ENCODE measurements at regions not wholly inside any gene's neighbourhood (a gene's known extent, or its start where the extent isn't known, plus 50 kb on each side); places are given as distances from the start of the nearest gene placed in this dataset.

DNA sequence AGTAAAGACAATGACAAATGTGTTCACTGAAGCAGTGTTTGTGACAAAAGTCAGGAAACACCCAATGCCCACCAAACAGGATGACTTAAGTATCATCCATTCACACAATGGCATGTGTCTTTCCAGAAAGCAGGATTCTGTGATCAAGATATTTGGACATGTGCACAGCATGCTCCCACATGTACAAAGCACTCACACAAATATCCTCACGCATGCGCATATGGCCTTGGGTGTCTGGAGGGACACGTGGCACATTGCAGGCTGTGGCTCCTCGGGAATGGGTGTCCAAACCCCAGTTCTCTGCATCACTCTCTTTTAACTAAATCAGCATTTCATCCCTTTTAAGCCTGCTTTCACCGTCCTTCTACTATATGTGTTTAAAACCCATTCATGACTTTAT is 130.5 kb downstream of the KLF13 start:
- DNase-seq = no peak
- no peaks in the 10 kb centered on the region for H3K4me1 Mint-ChIP-seq (ENCODE audit: low read depth, unreplicated experiment)
- H3K27me3 Mint-ChIP-seq (ENCODE audit: unreplicated experiment) = no peaks in the 10 kb centered on the region
- intact Hi-C loops (cut with micrococcal nuclease; ENCODE audit: unreplicated experiment) = no loop called here
- no TSS peak for BruUV-seq (replicated peaks)
- H3K27ac Mint-ChIP-seq (ENCODE audit: unreplicated experiment) = no peak overlapping the region
- TF ChIP-seq, protein P1, sequence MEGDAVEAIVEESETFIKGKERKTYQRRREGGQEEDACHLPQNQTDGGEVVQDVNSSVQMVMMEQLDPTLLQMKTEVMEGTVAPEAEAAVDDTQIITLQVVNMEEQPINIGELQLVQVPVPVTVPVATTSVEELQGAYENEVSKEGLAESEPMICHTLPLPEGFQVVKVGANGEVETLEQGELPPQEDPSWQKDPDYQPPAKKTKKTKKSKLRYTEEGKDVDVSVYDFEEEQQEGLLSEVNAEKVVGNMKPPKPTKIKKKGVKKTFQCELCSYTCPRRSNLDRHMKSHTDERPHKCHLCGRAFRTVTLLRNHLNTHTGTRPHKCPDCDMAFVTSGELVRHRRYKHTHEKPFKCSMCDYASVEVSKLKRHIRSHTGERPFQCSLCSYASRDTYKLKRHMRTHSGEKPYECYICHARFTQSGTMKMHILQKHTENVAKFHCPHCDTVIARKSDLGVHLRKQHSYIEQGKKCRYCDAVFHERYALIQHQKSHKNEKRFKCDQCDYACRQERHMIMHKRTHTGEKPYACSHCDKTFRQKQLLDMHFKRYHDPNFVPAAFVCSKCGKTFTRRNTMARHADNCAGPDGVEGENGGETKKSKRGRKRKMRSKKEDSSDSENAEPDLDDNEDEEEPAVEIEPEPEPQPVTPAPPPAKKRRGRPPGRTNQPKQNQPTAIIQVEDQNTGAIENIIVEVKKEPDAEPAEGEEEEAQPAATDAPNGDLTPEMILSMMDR (IDR thresholded peaks at IDR 0.05; ENCODE audit: unreplicated experiment) = no peak
- CTCF ChIA-PET = no interaction called here
- no peaks in the 10 kb centered on the region for H3K9me3 Mint-ChIP-seq (ENCODE audit: low read depth, unreplicated experiment)
- no peak overlapping the region for H3K4me3 Mint-ChIP-seq (ENCODE audit: low read depth, unreplicated experiment)
- H3K36me3 Mint-ChIP-seq (ENCODE audit: insufficient read depth, unreplicated experiment) = no peaks in the 10 kb centered on the region

DNA sequence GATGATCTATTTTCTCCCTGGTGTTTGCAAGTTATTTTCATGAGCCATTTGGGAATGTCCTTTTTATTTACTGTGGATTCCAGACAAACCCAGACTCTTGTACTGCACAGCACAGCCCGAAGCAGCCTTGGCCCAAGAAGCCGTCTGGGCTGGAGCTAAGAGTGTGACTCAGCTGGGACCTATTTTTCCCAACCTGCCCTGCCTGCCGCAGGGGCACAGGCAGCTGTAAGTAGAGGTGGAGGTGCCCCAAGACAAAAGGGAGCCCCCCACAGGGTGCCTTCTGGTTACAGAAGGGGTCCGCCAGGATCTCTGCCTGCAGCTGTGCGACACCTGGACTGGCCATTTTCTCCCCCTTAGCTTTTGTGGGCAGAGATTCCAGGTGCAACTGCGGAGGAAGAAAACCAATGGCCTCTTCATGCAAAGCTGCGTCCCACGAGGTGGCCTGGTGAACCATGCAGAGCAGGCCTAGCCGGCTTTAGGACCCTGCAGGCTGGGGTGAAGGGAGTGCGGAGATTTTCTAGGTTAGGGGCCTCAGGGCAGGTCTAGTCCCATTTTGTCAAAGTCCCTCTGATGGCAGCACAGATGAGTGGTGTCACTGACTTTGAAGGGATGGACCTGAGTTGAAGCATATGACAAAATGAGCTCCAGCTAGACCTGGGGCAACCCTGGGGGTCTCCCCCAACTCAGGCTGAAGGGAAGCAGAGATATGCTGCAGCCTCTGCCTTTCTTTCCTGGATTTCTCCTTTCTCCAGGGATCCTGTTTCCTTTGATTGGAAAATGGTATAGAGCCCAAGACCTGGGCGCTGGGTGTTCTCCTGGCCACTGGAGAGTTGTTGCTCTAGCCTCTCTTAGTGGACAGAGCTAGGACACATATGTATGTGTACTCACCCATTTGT is 131.2 kb downstream of the KLF13 start:
- BruUV-seq (replicated peaks) = no TSS peak
- no peak overlapping the region for H3K4me3 Mint-ChIP-seq (ENCODE audit: low read depth, unreplicated experiment)
- DNase-seq = no peak
- intact Hi-C loops (cut with micrococcal nuclease; ENCODE audit: unreplicated experiment) = no loop called here
- TF ChIP-seq, protein P1 (IDR thresholded peaks at IDR 0.05; ENCODE audit: unreplicated experiment) = no peak
- no peaks in the 10 kb centered on the region for H3K27me3 Mint-ChIP-seq (ENCODE audit: unreplicated experiment)
- no peak overlapping the region for H3K27ac Mint-ChIP-seq (ENCODE audit: unreplicated experiment)
- CTCF ChIA-PET = interaction anchor here (1.0 kb wide), 1 partner anchor 20 kb away, joined by 3 read pairs; no protein-coding TSS in a partner anchor
- H3K4me1 Mint-ChIP-seq (ENCODE audit: low read depth, unreplicated experiment) = no peaks in the 10 kb centered on the region
- no peaks in the 10 kb centered on the region for H3K9me3 Mint-ChIP-seq (ENCODE audit: low read depth, unreplicated experiment)
- no peaks in the 10 kb centered on the region for H3K36me3 Mint-ChIP-seq (ENCODE audit: insufficient read depth, unreplicated experiment)

DNA sequence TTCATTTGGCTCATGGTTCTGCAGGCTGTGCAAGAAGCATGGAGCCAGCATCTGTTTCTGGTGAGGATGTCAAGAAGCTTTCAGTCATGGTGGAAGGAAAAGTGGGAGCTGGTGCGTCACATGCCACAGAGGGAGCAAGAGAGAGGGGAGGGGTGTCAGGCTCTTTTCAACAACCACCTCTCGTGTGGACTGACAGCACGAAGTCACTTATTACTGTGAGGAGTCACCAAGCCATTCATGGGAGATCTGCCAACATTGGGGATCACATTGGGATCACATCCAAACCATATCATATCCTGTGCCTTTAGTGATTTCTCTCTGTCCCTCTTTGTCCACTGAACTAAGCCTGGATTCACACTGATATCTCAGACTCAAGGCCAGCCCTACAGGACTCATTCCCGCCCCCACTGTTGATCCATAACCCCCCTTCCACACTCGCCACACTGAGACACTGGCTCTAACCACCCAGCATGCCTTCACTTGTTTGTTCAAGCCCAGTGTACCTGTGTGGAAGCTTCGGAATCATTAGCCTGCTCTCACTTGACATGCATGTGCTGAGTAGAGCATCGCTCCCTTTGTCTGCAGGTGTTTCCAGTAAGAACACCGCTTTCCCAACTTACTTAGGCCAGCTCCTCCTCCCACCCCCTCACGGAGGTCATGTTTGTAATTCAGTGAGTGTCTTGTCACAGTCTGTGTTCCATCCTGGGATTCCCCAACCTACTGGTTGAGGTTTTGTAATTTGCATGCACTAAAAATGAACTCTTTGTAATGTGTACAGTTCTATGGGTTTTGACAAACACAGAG is 132.2 kb downstream of the KLF13 start:
- H3K4me1 Mint-ChIP-seq (ENCODE audit: low read depth, unreplicated experiment) = no peaks in the 10 kb centered on the region
- no TSS peak for BruUV-seq (replicated peaks)
- no peaks in the 10 kb centered on the region for H3K36me3 Mint-ChIP-seq (ENCODE audit: insufficient read depth, unreplicated experiment)
- no peak for DNase-seq
- CTCF ChIA-PET = interaction anchor here (0.6 to 1.0 kb wide), 2 partner anchors 19 to 598 kb away, joined by 3 to 9 read pairs; no protein-coding TSS in a partner anchor
- H3K27me3 Mint-ChIP-seq (ENCODE audit: unreplicated experiment) = no peaks in the 10 kb centered on the region
- H3K27ac Mint-ChIP-seq (ENCODE audit: unreplicated experiment) = no peak overlapping the region
- TF ChIP-seq, protein P1 (IDR thresholded peaks at IDR 0.05; ENCODE audit: unreplicated experiment) = no peak
- H3K9me3 Mint-ChIP-seq (ENCODE audit: low read depth, unreplicated experiment) = no peaks in the 10 kb centered on the region
- no peak overlapping the region for H3K4me3 Mint-ChIP-seq (ENCODE audit: low read depth, unreplicated experiment)
- intact Hi-C loops (cut with micrococcal nuclease; ENCODE audit: unreplicated experiment) = no loop called here

DNA sequence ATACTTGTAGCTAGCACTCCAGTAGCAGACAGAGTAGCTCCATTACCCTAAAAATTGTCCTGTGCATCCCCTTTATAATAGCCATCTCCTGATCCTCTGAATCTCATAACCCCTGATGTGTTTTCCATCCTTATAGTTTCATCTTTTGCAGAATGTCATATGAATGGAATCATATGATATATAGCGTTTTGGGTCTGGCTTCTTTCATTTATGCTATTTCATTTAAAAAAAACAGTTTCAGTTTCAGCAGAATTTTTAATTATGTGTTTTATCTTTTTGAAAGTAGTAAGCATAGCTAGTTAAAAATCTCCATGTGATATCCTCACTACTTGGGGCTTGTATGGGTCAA is 132.7 kb downstream of the KLF13 start:
- Mint-ChIP-seq H3K4me1 (ENCODE audit: low read depth, unreplicated experiment) (no peaks in the 10 kb centered on the region), H3K4me3 (ENCODE audit: low read depth, unreplicated experiment) (no peak overlapping the region), H3K27ac (ENCODE audit: unreplicated experiment) (no peak overlapping the region), H3K36me3 (ENCODE audit: insufficient read depth, unreplicated experiment) (no peaks in the 10 kb centered on the region), H3K9me3 (ENCODE audit: low read depth, unreplicated experiment) (no peaks in the 10 kb centered on the region), H3K27me3 (ENCODE audit: unreplicated experiment) (no peaks in the 10 kb centered on the region)
- CTCF ChIA-PET = no interaction called here
- DNase-seq = no peak
- TF ChIP-seq, protein P1 (IDR thresholded peaks at IDR 0.05; ENCODE audit: unreplicated experiment) = no peak
- intact Hi-C loops (cut with micrococcal nuclease; ENCODE audit: unreplicated experiment) = no loop called here
- BruUV-seq (replicated peaks) = no TSS peak

Data from Calu3 (cell line).